HEK293 (cell line): ENCODE measurements at regions not wholly inside any gene's neighbourhood (a gene's known extent, or its start where the extent isn't known, plus 50 kb on each side); places are given as distances from the start of the nearest gene placed in this dataset.

Experiments used
- CTCF ChIA-PET: fragments of 350-600 bp; formaldehyde crosslinking; extraction: SDS; loops from one replicate; lab custom pipeline; 2021; ENCODE audit warnings: antibody characterized with exemption; lab: Yijun Ruan, JAX
- POLR2A ChIA-PET: fragments of 300-600 bp; formaldehyde crosslinking; extraction: SDS; loops from one replicate; lab custom pipeline; 2020; ENCODE audit warnings: antibody characterized with exemption, inconsistent platforms; lab: Yijun Ruan, JAX
- H3K27ac ChIP-seq: fragments of 200-500 bp; sonication (Bioruptor generic); 2 replicates; pipeline ENCODE4 v1.5.1; 2014; ENCODE audit warnings: low read depth, low read length, control low read depth, inconsistent platforms; ENCODE audit errors: extremely low read depth
- H3K36me3 ChIP-seq, 2 experiments: fragments of 200-500 bp in 1 of 2; sonication (Bioruptor generic) in 1 of 2; 1 replicate in 1 of 2; 2 replicates in 1 of 2; pipeline ENCODE4 v1.5.1; 2014 to 2017; ENCODE audit warnings: inconsistent platforms in 2 of 2, low read length in 2 of 2; ENCODE audit not compliant: control insufficient read depth in 2 of 2, insufficient read depth in 1 of 2
- H3K4me1 ChIP-seq: fragments of 200-500 bp; sonication (Bioruptor generic); 2 replicates; pipeline ENCODE4 v1.5.1; 2014; ENCODE audit warnings: mild to moderate bottlenecking, low read length, inconsistent platforms; ENCODE audit not compliant: control insufficient read depth, insufficient read depth
- H3K4me3 ChIP-seq: 2 replicates; pipeline ENCODE4 v1.5.1; 2011; ENCODE audit warnings: low read depth, mild to moderate bottlenecking, control low read depth, low read length, moderate library complexity
- H3K9me3 ChIP-seq: fragments of 200-500 bp; sonication (Bioruptor generic); 2 replicates; pipeline ENCODE4 v1.5.1; 2014; ENCODE audit warnings: low read depth, low read length, inconsistent platforms; ENCODE audit not compliant: control insufficient read depth, insufficient read depth
- BCL11B ChIP-seq: fragments of 450-650 bp; formaldehyde crosslinking; IDR thresholded peaks from 2 replicates; pipeline ENCODE4 v1.5.1; 2016; ENCODE audit warnings: low read depth, missing biosample characterization, missing genetic modification characterization
- ELK4 ChIP-seq: IDR thresholded peaks from 2 replicates; pipeline ENCODE4 v1.6.1; 2011; ENCODE audit warnings: mild to moderate bottlenecking, low read depth, low read length, borderline replicate concordance
- IKZF3 ChIP-seq: fragments of 450-650 bp; IDR thresholded peaks from 2 replicates; pipeline ENCODE4 v1.5.0; 2018; ENCODE audit warnings: missing biosample characterization, mild to moderate bottlenecking, missing genetic modification characterization, moderate library complexity
- REST ChIP-seq: fragments of 450-650 bp; formaldehyde crosslinking; IDR thresholded peaks from 2 replicates; pipeline ENCODE4 v1.5.1; 2016; ENCODE audit warnings: missing biosample characterization, missing genetic modification characterization
- SP3 ChIP-seq: fragments of 450-650 bp; formaldehyde crosslinking; IDR thresholded peaks from 2 replicates; pipeline ENCODE4 v1.5.1; 2016; ENCODE audit warnings: missing biosample characterization, missing genetic modification characterization
- SP7 ChIP-seq: fragments of 450-650 bp; formaldehyde crosslinking; IDR thresholded peaks from 2 replicates; pipeline ENCODE4 v1.5.1; 2016; ENCODE audit warnings: missing biosample characterization, missing genetic modification characterization
- ZNF112 ChIP-seq: fragments of 450-650 bp; formaldehyde crosslinking; IDR thresholded peaks from 2 replicates; pipeline ENCODE4 v1.5.0; 2017; ENCODE audit warnings: missing biosample characterization, missing genetic modification characterization
- ZNF157 ChIP-seq: fragments of 450-650 bp; formaldehyde crosslinking; IDR thresholded peaks from 2 replicates; pipeline ENCODE4 v1.5.1; 2016; ENCODE audit warnings: missing biosample characterization, missing genetic modification characterization
- ZNF211 ChIP-seq: fragments of 450-650 bp; formaldehyde crosslinking; IDR thresholded peaks from 2 replicates; pipeline ENCODE4 v1.5.1; 2016; ENCODE audit warnings: low read depth, missing biosample characterization, missing genetic modification characterization
- ZNF280C ChIP-seq: fragments of 450-650 bp; formaldehyde crosslinking; IDR thresholded peaks from 2 replicates; pipeline ENCODE4 v1.5.1; 2016; ENCODE audit warnings: missing biosample characterization, missing genetic modification characterization
- ZNF292 ChIP-seq: fragments of 450-650 bp; formaldehyde crosslinking; IDR thresholded peaks from 2 replicates; pipeline ENCODE4 v1.5.1; 2016; ENCODE audit warnings: low read depth, missing biosample characterization, missing genetic modification characterization, borderline replicate concordance
- ZNF354C ChIP-seq: fragments of 450-650 bp; formaldehyde crosslinking; IDR thresholded peaks from 2 replicates; pipeline ENCODE4 v1.5.1; 2016; ENCODE audit warnings: missing biosample characterization, missing genetic modification characterization, low read depth, borderline replicate concordance
- ZNF362 ChIP-seq: fragments of 450-650 bp; formaldehyde crosslinking; IDR thresholded peaks from 2 replicates; pipeline ENCODE4 v1.5.1; 2016; ENCODE audit warnings: missing biosample characterization, missing genetic modification characterization
- ZNF426 ChIP-seq: fragments of 450-650 bp; formaldehyde crosslinking; IDR thresholded peaks from 2 replicates; pipeline ENCODE4 v1.5.1; 2017; ENCODE audit warnings: missing biosample characterization, missing genetic modification characterization, mild to moderate bottlenecking, inconsistent platforms, moderate library complexity
- ZNF777 ChIP-seq: fragments of 450-650 bp; formaldehyde crosslinking; IDR thresholded peaks from 2 replicates; pipeline ENCODE4 v1.5.1; 2017; ENCODE audit warnings: missing biosample characterization, missing genetic modification characterization, borderline replicate concordance

GRCh38 chrX:87110142-87110541 is 407.5 kb upstream of the KLHL4 start:
- no peak overlapping the region for H3K4me3 ChIP-seq
- no peak overlapping the region for H3K27ac ChIP-seq
- ChIA-PET POLR2A (no interaction called here), CTCF (interaction anchor here (0.6 kb wide), 1 partner anchor 188 kb away, joined by 3 read pairs; no protein-coding TSS in a partner anchor)
- no peaks in the 10 kb centered on the region for H3K36me3 ChIP-seq
- TF ChIP-seq ZNF354C (no peak), ZNF777 (tag by site-specific recombination) (no peak), SP7 (tag by site-specific recombination) (no peak), ZNF362 (tag by site-specific recombination) (no peak), ELK4 (no peak), ZNF157 (tag by site-specific recombination) (no peak), ZNF280C (no peak), ZNF426 (no peak), REST (tag by site-specific recombination) (no peak)
- H3K4me1 ChIP-seq, result no peaks in the 10 kb centered on the region
- H3K9me3 ChIP-seq, result no peaks in the 10 kb centered on the region

GRCh38 chrX:87140800-87141483 is 376.7 kb upstream of the KLHL4 start:
- Histone ChIP-seq H3K4me1 (no peaks in the 10 kb centered on the region), H3K9me3 (no peaks in the 10 kb centered on the region; the same call in 1 of the 2 replicates), H3K4me3 (no peak overlapping the region)
- TF ChIP-seq ZNF211 (tag by site-specific recombination), result no peak
- no peak for TF ChIP-seq IKZF3 (tag by site-specific recombination)
- TF ChIP-seq ZNF292 (tag by site-specific recombination), result no peak
- no peak for TF ChIP-seq BCL11B
- no peak for TF ChIP-seq ZNF112 (tag by site-specific recombination)
- no peak for TF ChIP-seq SP3 (tag by site-specific recombination)
- TF ChIP-seq, all 188 proteins: peak for 0
- Histone ChIP-seq H3K36me3 (no peaks in the 10 kb centered on the region), H3K27ac (no peak overlapping the region)
- POLR2A ChIA-PET, result no interaction called here
- CTCF ChIA-PET, result no interaction called here
